OCI-LY3 (cell line): ENCODE measurements at regions not wholly inside any gene's neighbourhood (a gene's known extent, or its start where the extent isn't known, plus 50 kb on each side); places are given as distances from the start of the nearest gene placed in this dataset.

Experiments used
- H2AFZ ChIP-seq: fragments of 200-600, 300-600 bp; shearing (Covaris generic); 2 replicates; pipeline ENCODE4 v1.6.0; 2014; ENCODE audit warnings: antibody characterized with exemption, low read depth, low read length
- H3K27ac ChIP-seq: fragments of 200-600, 300-600 bp; sonication (generic); 2 replicates; pipeline ENCODE4 v1.5.1; 2014; ENCODE audit warnings: mild to moderate bottlenecking, low read length, moderate library complexity, mixed read lengths
- H3K27me3 ChIP-seq: fragments of 200-600, 300-600 bp; sonication (generic); 2 replicates; pipeline ENCODE4 v1.6.1; 2014; ENCODE audit warnings: low read depth, low read length, mixed read lengths
- H3K36me3 ChIP-seq: fragments of 200-600, 300-600 bp; sonication (generic); replicated peaks from 2 replicates; pipeline ENCODE3; 2014; ENCODE audit warnings: low read depth, low read length, mixed read lengths
- H3K4me1 ChIP-seq: fragments of 300-600, 200-600 bp; sonication (generic); 2 replicates; pipeline ENCODE4 v1.6.1; 2014; ENCODE audit warnings: low read length, mixed read lengths
- H3K4me2 ChIP-seq: fragments of 200-600, 300-600 bp; sonication (generic); 2 replicates; pipeline ENCODE4 v1.6.1; 2014; ENCODE audit warnings: low read length, mixed read lengths
- H3K4me3 ChIP-seq: fragments of 300-600, 200-600 bp; sonication (generic); 2 replicates; pipeline ENCODE4 v1.5.1; 2014; ENCODE audit warnings: antibody characterized with exemption, mild to moderate bottlenecking, low read length, moderate library complexity
- H3K79me2 ChIP-seq: fragments of 300-600, 200-600 bp; shearing (Covaris generic); 2 replicates; pipeline ENCODE4 v1.6.1; 2014; ENCODE audit warnings: mild to moderate bottlenecking, low read length, mixed read lengths
- H3K9ac ChIP-seq: fragments of 300-600, 200-600 bp; shearing (Covaris generic); 2 replicates; pipeline ENCODE4 v1.6.0; 2014; ENCODE audit warnings: mild to moderate bottlenecking, low read length, moderate library complexity
- H3K9me3 ChIP-seq: fragments of 200-600, 300-600 bp; shearing (Covaris generic); 2 replicates; pipeline ENCODE4 v1.6.1; 2014; ENCODE audit warnings: low read length, mixed read lengths; ENCODE audit not compliant: insufficient read depth
- H4K20me1 ChIP-seq: fragments of 200-600, 300-600 bp; sonication (generic); 2 replicates; pipeline ENCODE4 v1.6.1; 2016; ENCODE audit warnings: low read length, mixed read lengths; ENCODE audit not compliant: insufficient read depth
- EZH2phosphoT487 ChIP-seq: fragments of 200-600 bp; shearing (Covaris generic); IDR thresholded peaks from 2 replicates; pipeline ENCODE4 v1.6.1; 2018; ENCODE audit warnings: antibody characterized with exemption, mixed run types, low read depth
- TF ChIP-seq, protein P1 (sequence below): fragments of 200-600, 300-600 bp; sonication (generic); IDR thresholded peaks from 2 replicates; pipeline ENCODE4 v1.5.1; 2014; ENCODE audit warnings: antibody characterized with exemption, low read length, low read depth

GRCh38 chr3:124257336-124257864, 265.5 kb upstream of the ROPN1 start:
- Histone ChIP-seq H3K27ac (no peak overlapping the region), H3K27me3 (peaks cover 16% of the 10 kb centered on the region), H3K4me2 (no peak overlapping the region), H3K9me3 (no peaks in the 10 kb centered on the region), H3K4me1 (no peaks in the 10 kb centered on the region), H3K4me3 (no peak overlapping the region), H4K20me1 (no peaks in the 10 kb centered on the region), H2AFZ (no peak overlapping the region), H3K36me3 (no peaks in the 10 kb centered on the region), H3K9ac (no peak overlapping the region), H3K79me2 (no peaks in the 10 kb centered on the region)
- TF ChIP-seq EZH2phosphoT487: no peak
- TF ChIP-seq, protein P1, sequence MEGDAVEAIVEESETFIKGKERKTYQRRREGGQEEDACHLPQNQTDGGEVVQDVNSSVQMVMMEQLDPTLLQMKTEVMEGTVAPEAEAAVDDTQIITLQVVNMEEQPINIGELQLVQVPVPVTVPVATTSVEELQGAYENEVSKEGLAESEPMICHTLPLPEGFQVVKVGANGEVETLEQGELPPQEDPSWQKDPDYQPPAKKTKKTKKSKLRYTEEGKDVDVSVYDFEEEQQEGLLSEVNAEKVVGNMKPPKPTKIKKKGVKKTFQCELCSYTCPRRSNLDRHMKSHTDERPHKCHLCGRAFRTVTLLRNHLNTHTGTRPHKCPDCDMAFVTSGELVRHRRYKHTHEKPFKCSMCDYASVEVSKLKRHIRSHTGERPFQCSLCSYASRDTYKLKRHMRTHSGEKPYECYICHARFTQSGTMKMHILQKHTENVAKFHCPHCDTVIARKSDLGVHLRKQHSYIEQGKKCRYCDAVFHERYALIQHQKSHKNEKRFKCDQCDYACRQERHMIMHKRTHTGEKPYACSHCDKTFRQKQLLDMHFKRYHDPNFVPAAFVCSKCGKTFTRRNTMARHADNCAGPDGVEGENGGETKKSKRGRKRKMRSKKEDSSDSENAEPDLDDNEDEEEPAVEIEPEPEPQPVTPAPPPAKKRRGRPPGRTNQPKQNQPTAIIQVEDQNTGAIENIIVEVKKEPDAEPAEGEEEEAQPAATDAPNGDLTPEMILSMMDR: no peak

DNA sequence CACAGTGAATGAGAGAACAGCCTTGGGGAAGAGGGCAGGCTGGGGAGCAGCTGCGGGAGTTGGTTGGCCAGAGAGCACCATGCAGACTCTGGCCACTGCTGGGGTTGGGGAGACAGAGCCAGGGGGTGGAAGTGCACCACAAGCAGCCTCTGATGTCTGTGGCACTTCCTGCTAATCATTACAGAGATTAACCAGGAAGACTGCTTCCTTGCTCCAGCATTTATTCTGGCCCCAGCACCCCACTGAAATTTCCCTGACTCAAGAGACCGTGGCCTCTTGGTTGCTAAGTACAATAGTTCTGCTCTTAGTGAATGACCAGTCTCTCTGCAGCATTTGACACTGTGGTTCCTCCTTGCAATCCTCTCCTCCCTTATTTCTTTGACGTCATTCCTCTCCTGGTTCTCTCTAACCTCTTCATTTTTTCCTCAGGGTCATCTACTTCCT, 266.2 kb upstream of the ROPN1 start:
- Histone ChIP-seq H3K4me3 (no peak overlapping the region), H2AFZ (no peak overlapping the region), H3K27ac (no peak overlapping the region), H3K9me3 (no peaks in the 10 kb centered on the region), H3K4me1 (no peaks in the 10 kb centered on the region), H3K9ac (no peak overlapping the region), H3K27me3 (peaks cover 9% of the 10 kb centered on the region), H3K79me2 (no peaks in the 10 kb centered on the region), H4K20me1 (no peaks in the 10 kb centered on the region), H3K4me2 (no peak overlapping the region), H3K36me3 (no peaks in the 10 kb centered on the region)
- TF ChIP-seq, protein P1: no peak
- no peak for TF ChIP-seq EZH2phosphoT487

GRCh38 chr3:124260206-124260915, 268.4 kb upstream of the ROPN1 start:
- Histone ChIP-seq H3K9ac (no peak overlapping the region), H3K4me1 (no peaks in the 10 kb centered on the region)

GRCh38 chr3:124261306-124261705, 269.4 kb upstream of the ROPN1 start:
- TF ChIP-seq, protein P1: no peak
- no peak for TF ChIP-seq EZH2phosphoT487
- Histone ChIP-seq H2AFZ (no peak overlapping the region), H3K79me2 (no peaks in the 10 kb centered on the region), H3K4me1 (no peaks in the 10 kb centered on the region), H3K4me3 (no peak overlapping the region), H4K20me1 (no peaks in the 10 kb centered on the region), H3K4me2 (no peak overlapping the region), H3K27ac (no peak overlapping the region), H3K9ac (no peak overlapping the region), H3K36me3 (no peaks in the 10 kb centered on the region), H3K9me3 (no peaks in the 10 kb centered on the region), H3K27me3 (no peaks in the 10 kb centered on the region; the same call in 1 of the 2 replicates)

More at GRCh38 chr3:124260206-124260915, 268.4 kb upstream of the ROPN1 start:
- H3K27ac ChIP-seq: no peak overlapping the region
- H3K9me3 ChIP-seq: no peaks in the 10 kb centered on the region
- no peaks in the 10 kb centered on the region for H3K27me3 ChIP-seq
- no peaks in the 10 kb centered on the region for H3K36me3 ChIP-seq
- TF ChIP-seq, protein P1: no peak
- TF ChIP-seq EZH2phosphoT487: no peak
- no peak overlapping the region for H3K4me3 ChIP-seq
- no peaks in the 10 kb centered on the region for H4K20me1 ChIP-seq
- no peaks in the 10 kb centered on the region for H3K79me2 ChIP-seq
- H2AFZ ChIP-seq: no peak overlapping the region
- no peak overlapping the region for H3K4me2 ChIP-seq
